Esophagus muscularis mucosa (tissue), 3 donors: ENCODE measurements at regions not wholly inside any gene's neighbourhood (a gene's known extent, or its start where the extent isn't known, plus 50 kb on each side); places are given as distances from the start of the nearest gene placed in this dataset.

Experiments used
- CTCF ChIP-seq, 3 experiments: fragments of 200-600 bp in 2 of 3; fragments of 450-650 bp in 1 of 3; sonication (generic) in 2 of 3; IDR thresholded peaks; one replicate each; pipeline ENCODE4 v1.5.1; 2017 to 2019; ENCODE audit warnings: antibody characterized with exemption in 3 of 3, mild to moderate bottlenecking in 2 of 3, moderate library complexity in 1 of 3
- POLR2A ChIP-seq: fragments of 450-650 bp; IDR thresholded peaks from one replicate; pipeline ENCODE4 v1.6.1; 2017; ENCODE audit warnings: antibody characterized with exemption, moderate library complexity, mild to moderate bottlenecking, low read depth
- POLR2AphosphoS5 ChIP-seq, 2 donors: sonication (generic); formaldehyde crosslinking; IDR thresholded peaks; one replicate each; pipeline ENCODE4 v1.6.1; 2017; ENCODE audit warnings: antibody characterized with exemption in 2 of 2

GRCh38 chr4:77445823-77446222 lies 159.8 kb upstream of the CXCL13 start:
- TF ChIP-seq POLR2A (no peak), CTCF (IDR thresholded peaks at IDR 0.05) (no peak), POLR2AphosphoS5 (IDR thresholded peaks at IDR 0.05) (no peak)
